ENCODE measurements at regions not wholly inside any gene's neighbourhood (a gene's known extent, or its start where the extent isn't known, plus 50 kb on each side); places are given as distances from the start of the nearest gene placed in this dataset.
A peak's percentile ranks its signal among the peaks of the same experiment; 100 is the strongest.
"Not testable (repeated sequence)": the region's sequence is repeated elsewhere in the genome, so short reads cannot be mapped to it uniquely, and the experiment has no call there.

DNA sequence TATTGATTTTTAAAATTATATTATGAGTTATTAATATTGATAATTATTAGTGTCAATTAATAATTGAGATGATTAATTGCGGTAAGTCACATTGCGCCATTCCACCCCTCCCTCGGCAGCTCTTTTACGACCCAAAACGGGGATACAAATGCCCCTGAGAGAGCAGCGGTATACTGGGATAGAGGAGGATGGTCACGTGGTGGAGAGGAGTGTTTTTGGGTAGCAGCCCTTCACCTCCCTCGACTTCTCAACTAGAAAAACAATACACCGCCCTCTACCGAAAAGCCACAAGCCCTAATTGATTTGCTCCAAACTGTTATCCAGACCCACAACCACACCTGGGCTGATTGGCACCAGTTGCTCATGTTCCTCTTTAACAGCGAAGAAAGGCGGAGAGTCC lies 71.0 kb downstream of the DAPL1 start:
- not testable (repeated sequence) for DNase-seq (ENCODE audit: low read depth in 2 of 2)

DNA sequence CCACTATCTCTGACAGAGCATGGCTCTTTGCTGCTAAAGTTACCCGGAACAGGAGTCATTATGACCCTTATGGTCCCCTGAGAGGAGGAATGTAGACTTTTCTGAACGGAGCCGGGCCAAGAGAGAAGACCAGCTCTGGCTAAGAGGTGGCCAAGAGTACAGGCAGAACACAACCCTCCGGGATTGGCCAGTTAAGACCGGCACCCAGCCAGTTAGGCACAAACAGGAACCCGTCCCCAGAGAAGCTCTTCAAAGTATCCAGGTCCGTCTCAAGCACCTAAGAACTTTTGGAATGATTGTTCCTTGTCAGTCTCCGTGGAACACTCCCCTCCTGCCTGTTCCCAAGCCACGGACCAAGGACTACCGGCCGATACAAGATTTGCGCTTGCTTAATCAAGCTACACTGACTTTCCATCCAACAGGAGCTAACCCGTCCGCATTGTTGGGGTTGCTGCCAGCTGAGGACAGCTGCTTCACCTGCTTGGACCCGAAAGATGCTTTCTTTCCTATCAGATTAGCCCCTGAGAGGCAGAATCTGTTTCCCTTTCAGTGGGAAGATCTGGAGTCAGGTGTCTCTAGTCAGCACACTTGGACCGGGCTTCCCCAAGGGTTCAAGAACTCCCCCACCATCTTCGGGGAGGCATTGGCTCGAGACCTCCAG lies 72.5 kb downstream of the DAPL1 start:
- not testable (repeated sequence) for DNase-seq (ENCODE audit: low read depth in 2 of 2)

DNA sequence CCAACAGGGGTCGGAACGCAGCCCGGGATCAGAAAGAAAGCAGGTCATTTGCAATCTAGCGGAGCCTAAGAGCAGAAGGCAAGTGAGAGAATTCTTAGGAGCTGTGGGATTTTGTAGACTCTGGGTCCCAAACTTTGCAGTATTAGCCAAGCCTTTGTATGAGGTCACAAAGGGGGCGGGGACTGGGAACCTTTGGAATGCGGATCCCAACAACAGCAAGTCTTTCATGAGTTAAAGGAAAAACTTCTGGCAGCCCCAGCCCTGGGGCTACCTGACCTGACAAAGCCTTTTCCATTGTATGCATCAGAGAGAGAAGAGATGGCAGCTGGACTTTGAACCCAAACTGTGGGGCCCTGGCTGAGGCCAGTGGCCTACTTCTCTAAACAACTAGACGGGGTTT lies 73.3 kb downstream of the DAPL1 start:
- DNase-seq (ENCODE audit: low read depth in 2 of 2), result not testable (repeated sequence)

DNA sequence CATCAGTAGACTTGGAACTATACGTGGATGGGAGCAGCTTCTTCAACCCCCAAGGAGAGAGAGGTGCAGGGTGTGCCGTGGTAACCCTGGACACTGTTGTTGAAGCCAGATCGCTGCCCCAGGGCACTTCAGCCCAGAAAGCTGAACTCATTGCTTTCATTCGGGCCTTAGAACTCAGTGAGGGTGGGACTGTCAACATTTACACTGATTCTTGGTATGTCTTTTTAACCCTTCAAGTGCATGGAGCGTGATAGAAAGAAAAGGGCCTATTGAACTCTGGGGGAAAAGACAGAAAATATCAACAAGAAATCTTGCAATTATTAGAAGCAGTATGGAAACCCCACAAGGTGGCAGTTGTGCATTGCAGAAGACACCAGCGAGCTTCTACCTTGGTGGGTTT lies 74.0 kb downstream of the DAPL1 start:
- DNase-seq (ENCODE audit: low read depth in 2 of 2), result not testable (repeated sequence)

DNA sequence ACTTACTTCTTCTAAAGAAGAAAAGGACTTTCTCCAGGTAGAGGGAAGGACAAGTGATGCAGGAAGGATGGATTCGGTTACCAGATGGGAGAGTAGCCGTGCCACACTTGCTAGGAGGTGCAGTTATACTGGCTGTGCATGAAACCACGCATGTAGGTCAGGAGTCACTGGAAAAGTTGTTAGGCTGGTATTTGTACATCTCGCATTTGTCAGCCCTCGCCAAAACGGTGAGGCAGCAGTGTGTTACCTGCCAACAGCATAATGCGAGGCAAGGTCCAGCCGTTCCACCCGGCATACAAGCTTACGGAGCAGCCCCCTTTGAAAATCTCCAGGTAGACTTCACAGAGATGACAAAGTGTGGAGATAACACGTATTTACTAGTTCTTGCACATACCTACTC lies 74.5 kb downstream of the DAPL1 start:
- not testable (repeated sequence) for DNase-seq (ENCODE audit: low read depth in 2 of 2)

DNA sequence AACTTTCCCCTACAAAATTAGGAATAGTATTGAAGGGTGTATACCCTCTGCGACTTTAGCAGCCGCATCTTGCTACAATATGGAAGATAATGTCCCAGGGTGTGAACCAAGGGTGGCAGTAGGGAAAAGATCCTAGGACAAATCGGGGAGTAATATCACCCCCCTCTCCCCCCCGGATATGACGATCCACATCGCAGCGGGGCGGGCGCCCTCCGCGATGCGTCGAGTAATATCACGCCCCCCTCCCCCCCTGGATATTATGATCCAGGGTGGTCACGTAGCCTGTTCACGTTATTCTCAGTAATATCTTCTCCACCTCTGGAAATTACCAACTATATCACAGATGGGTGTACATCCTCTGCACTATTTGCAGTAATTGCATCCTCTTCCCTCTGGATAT lies 82.9 kb downstream of the DAPL1 start:
- no peak for DNase-seq (ENCODE audit: low read depth in 2 of 2)

DNA sequence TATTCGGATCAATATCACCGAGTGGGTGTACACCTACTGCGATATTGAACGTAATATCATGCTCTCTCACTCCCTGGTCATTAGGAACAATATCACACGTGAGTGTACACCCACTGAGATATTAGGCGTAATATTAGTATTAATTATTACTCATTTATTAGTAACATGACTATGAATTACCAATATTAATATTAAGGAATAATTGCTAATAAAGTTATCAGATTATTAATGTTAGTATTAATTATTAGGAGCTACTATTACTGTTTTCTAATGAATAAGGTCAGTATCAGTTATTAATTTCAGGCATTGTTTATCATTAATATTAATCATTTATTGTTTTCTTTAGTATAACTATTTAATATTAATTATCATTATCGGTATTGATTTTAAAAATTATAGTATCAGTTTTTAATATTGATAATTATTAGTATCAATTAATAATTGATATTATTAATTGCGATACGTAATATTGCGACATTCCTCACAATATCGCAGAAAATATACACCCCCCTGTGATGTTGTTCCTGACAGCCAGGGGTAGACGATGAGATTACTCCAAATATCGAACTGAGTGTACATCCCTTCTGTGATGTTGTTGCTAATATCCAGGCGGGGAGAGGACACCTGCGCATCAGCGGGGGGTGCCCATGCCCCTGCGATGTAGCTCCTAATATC lies 84.2 kb downstream of the DAPL1 start:
- no peak for DNase-seq (ENCODE audit: low read depth in 2 of 2)

DNA sequence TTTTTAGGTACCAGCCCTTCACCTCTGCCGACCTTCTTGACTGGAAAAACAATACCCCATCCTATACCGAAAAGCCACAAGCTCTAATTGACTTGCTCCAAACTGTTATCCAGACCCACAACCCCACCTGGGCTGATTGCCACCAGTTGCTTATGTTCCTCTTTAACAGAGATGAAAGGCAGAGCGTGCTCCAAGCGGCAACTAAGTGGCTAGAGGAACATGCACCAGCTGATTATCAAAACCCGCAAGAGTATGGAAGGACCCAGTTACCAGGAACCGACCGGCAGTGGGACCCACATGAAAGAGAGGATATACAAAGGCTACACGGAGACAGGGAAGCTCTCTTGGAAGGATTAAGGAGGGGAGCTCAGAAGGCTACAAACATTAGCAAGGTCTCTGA lies 86.1 kb upstream of the TANC1 start:
- no peak for DNase-seq (ENCODE audit: low read depth in 2 of 2)

DNA sequence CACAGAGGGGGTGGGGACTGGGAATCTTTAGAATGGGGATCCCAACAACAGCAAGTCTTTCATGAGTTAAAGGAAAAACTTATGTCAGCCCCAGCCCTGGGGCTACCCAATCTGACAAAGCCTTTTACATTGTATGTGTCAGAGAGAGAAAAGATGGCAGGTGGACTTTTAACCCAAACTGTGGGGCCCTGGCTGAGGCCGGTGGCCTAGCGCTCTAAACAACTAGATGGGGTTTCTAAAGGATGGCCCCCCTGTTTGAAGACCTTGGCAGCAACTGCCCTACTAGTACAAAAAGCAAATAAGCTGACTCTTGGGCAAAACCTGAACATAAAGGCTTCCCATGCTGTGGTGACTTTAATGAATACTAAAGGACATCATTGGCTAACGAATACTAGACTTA lies 83.9 kb upstream of the TANC1 start:
- DNase-seq (ENCODE audit: low read depth in 2 of 2), result not testable (repeated sequence)

DNA sequence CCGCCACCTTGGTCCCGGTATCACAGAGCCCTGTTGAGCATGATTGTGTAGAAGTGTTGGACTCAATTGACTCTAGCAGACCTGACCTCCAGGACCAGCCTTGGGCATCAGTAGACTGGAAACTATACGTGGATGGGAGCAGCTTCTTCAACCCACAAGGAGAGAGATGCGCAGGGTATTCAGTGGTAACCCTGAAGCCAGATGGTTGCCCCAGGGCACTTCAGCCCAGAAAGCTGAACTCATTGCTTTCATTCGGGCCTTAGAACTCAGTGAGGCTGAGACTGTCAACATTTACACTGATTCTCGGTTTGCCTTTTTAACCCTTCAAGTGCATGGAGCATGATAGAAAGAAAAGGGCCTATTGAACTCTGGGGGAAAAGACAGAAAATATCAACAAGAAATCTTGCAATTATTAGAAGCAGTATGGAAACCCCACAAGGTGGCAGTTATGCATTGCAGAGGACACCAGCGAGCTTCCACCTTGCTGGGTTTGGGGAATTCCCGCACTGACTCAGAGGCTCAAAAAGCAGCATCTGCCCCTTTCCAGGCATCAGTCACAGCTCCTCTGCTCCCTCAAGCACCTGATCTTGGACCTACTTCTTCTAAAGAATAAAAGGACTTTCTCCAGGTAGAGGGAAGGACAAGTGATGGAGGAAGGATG lies 83.3 kb upstream of the TANC1 start:
- DNase-seq (ENCODE audit: low read depth in 2 of 2), result peak; percentile 14 to 28

DNA sequence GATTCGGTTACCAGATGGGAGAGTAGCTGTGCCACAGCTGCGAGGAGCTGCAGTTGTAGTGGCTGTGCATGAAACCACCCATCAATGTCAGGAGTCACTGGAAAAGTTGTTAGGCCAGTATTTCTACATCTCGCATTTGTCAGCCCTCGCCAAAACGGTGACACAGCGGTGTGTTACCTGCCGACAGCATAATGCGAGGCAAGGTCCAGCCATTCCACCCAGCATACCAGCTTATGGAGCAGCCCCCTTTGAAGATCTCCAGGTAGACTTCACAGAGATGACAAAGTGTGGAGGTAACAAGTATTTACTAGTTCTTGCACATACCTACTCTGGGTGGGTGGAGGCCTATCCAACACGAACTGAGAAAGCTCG lies 82.8 kb upstream of the TANC1 start:
- DNase-seq (ENCODE audit: low read depth in 2 of 2), result not testable (repeated sequence)

DNA sequence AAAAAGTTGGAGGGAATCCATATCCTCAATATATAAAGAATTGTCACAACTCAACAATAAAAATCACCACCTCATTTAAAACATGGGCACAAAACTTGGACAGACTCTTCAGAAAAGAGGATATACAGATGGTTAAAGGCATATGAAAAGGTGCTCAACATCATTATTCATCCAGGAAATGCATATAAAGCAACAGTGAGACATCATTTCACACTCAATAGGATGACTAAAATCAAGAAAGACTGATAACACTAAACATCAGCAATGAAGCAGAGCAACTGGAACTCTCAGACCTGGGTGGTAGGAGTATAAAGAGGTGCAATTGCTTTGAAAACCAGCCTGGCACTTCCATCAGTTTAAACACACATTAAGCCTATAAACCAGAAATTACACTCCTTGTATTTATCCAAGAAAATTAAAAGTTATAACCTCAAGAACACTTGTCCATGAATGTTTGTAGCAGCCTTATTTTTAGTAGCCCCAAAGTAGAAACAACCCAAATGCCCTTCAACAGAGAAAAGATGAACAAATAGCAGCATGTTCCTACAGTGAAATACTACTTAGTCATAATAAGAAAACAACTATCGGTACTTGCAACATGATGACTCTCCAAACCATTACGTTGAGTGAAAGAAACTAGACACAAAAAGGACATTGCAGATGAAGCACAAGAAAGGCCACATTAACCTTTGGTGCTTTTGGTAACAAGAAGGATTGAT lies 79.1 kb upstream of the TANC1 start:
- no peak for DNase-seq (ENCODE audit: low read depth in 2 of 2)

DNA sequence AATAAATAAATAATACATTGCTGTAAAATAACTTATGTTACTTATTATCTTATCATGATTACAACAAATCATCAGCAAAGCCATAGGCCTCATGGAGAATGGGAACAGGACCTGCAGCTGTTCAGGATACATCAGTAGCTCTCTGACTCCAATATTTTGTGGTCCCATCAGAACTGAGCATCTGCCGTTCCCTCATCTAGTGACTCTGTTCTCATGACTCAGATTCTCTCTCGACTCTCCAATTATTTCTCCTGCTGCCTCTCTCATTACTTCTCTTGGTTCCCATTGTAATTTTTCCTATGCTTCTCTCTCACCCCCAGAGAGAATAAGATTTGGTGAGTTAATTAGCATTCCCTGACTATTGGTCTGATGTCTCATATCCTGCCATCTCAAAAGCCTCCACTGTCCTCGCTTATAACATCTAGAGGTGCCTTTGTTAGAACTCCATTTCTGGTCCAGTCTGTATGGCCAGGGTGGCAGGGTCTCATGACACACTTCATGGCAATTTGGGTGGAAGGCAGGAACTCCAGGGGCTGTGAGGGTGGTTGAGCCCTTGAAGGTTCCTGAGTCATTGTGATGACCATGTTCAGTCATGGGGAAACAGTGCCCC lies 78.0 kb upstream of the TANC1 start:
- DNase-seq (ENCODE audit: low read depth in 2 of 2), result no peak

DNA sequence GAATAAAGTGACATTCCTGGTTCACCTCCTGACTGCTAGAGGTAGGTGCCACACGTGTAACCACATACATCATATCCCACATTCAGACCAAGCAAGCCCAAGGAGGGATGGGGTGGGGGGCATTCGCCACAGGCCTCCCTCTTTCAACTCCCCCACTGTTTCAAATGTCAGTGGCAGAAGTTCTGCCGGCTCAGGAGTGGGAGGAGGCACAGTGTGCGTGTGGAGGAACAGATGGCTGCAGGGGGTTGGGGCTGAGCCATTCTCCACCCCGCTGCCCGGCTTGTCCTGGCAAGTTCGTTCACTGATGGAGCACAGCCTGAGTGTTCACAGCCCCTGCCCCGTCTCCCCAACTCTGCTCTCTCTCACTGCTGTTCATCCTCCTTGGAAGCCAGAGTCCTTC lies 75.4 kb upstream of the TANC1 start:
- no peak for DNase-seq (ENCODE audit: low read depth in 2 of 2)

DNA sequence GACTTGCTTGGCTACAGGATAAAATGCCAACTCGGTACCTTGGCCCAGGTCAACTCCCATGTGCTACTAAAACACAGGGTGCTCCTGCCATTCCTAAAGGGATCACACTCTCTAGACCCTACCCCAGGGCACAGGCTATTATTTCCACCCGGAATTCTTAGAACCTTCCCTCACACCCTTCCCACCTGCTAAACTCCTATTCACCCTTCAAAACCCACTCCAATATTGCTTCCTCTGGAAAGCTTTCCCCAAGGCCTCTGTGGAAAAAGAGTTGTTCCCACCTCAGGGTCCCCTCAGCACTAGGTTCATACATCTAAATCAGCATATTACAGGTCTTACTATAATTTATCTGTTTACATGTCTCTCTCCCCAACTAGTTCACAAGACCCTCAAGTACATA lies 75.0 kb upstream of the TANC1 start:
- DNase-seq (ENCODE audit: low read depth in 2 of 2), result no peak

DNA sequence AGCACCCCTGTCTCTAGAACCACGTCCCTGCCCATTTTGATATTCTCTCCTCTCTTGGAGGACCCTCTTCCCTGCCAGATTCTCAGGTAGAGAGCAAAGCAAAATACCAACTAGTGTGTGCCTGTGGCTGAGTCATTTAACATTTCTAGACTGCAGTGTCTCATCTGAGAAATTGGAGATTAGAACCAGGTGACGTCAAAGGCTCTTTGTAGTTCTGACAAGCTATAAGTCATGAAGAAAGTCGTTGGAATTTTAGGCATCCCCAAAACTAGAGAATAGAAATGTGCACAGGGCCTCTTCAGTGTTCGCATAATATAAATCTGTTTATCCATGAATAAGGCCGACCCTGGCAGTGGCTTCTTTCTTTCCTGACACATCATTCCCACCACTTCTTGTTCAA lies 74.4 kb upstream of the TANC1 start:
- no peak for DNase-seq (ENCODE audit: low read depth in 2 of 2)

DNA sequence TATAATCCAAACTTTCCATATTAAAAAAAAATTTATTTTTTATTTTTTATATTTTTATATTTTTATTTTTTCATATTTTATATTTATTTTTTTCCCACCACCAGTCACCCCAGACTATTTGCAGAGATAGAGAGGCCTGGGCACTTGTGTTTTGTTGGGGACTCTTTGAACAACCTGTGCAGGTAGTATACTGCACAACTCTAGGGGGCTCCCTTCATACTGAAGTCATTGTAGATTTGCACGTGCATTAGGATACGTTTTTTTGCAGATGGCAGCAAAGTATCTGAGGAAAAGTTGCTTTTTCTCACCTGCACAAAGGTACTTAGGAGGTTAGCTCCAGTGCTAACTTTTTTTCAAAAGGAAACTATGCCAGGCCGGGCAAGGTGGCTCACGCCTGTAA lies 73.9 kb upstream of the TANC1 start:
- DNase-seq (ENCODE audit: low read depth in 2 of 2), result no peak

DNA sequence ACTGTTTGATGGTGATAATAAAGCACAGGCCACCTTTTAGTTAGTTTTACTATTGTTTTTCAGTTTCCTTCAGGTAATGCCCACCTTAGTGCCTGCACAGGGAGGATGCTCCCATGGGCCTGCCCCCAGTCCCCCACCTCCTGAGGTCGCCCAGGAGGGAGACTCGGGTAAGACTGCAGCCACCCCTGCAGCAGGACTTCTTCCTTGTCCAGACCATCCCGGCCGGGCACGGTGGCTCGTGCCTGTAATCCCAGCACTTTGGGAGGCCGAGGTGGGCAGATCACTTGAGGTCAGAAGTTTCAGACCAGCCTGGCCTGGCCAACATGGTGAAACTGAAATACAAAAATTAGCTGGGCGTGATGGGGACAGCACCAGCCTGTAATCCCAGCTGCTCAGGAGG lies 68.1 kb upstream of the TANC1 start:
- DNase-seq (ENCODE audit: low read depth in 2 of 2), result no peak

DNA sequence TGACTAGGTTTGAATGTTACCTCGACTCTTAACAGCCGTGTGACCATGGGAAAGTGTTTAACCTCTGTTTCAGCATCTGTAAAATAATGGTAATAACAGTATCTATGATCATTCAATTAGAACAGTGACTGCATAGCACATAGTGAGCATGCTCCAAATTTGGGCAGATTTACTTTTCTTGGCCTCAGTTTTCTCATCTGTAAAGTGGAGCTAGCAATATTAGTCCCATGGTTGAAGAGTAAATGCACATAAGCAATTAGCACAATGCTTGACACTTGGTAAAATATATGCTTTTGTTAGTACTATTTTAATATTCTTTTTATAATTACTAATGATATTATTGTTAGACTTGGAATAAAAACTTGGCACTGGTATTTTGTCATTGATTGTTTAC lies 66.4 kb upstream of the TANC1 start:
- no peak for DNase-seq (ENCODE audit: low read depth in 2 of 2)

DNA sequence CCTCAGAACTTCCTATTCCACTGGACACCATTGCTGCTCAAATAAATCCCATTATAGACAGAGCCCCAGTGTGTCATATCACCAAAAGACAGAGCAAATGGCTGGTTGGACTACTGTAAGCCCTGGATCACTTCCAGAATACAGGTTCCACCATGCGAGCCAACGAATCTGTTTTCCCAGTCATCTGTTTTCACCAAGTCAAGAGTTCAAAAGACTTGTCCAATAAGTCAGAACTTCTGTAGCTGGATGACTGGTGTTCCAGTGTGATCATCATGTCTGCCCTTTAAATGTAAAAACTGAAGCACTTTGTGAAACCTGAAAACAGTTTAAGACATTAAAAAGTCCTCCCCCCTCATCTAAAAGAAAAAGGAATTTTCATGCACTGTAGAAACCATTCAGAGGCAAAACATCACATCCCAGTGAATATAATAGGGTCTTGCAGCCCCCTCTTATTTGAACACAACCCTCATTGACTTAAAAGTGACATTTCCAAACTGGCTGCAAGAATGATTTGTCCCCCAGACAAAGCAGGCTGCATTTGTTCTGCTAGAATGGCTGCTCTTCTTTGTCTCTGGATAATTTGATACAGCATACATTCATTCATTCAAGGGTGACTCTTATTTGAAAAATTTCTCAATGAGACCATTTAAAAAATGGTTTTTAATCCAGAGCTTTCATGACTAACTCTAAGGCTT lies 64.6 kb upstream of the TANC1 start:
- no peak for DNase-seq (ENCODE audit: low read depth in 2 of 2)

DNA sequence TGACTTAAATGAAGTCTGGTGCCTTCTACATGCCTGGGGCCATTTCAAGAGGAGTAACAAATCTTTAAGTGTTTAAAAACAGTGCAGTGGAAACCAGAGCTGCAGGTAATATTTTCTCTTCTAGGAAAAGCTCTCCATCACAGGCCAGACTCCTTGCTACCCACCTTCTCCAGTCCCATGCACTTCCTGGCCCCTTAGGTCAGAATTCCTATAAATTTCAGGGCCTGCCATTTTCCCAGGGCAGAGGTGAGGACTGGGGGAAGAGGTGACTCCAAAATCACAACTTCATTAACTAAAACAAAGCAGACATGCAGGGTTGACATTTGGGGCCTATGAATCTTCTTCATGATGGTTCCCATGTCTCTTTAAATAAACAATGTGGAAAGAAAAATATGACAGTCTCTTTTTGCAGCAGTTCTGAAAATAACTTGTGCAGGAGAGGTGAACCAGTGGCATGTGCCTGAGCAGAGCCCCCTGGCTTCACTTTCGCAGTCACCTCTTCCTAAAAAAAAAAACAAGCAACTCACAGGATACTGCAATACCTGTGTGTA lies 63.7 kb upstream of the TANC1 start:
- DNase-seq (ENCODE audit: low read depth in 2 of 2), result no peak
